ENCODE measurements at regions not wholly inside any gene's neighbourhood (a gene's known extent, or its start where the extent isn't known, plus 50 kb on each side); places are given as distances from the start of the nearest gene placed in this dataset.

- no peak for DNase-seq
Measured at GRCh38 chr11:26062660-26063059, 269.3 kb upstream of the ANO3 start.

GRCh38 chr11:26063915-26064314, 268.0 kb upstream of the ANO3 start:
- no peak for DNase-seq

GRCh38 chr11:26065944-26066343, 266.0 kb upstream of the ANO3 start:
- no peak for DNase-seq

- no peak for DNase-seq
Measured at GRCh38 chr11:26070714-26071380, 261.1 kb upstream of the ANO3 start.

- DNase-seq, result peak; percentile 13
Measured at GRCh38 chr11:26072614-26073153, 259.2 kb upstream of the ANO3 start.

GRCh38 chr11:26073646-26074045, 258.3 kb upstream of the ANO3 start:
- DNase-seq, result peak; percentile 88

GRCh38 chr11:26076233-26076990, 255.5 kb upstream of the ANO3 start:
- no peak for DNase-seq

GRCh38 chr11:26078231-26078821, 253.6 kb upstream of the ANO3 start:
- DNase-seq, result no peak

GRCh38 chr11:26084313-26084712, 247.6 kb upstream of the ANO3 start:
- no peak for DNase-seq

- DNase-seq, result no peak
Measured at GRCh38 chr11:26086028-26086427, 245.9 kb upstream of the ANO3 start.

GRCh38 chr11:26087120-26087935, 244.6 kb upstream of the ANO3 start:
- no peak for DNase-seq

GRCh38 chr11:26088391-26088790, 243.5 kb upstream of the ANO3 start:
- DNase-seq, result no peak

- no peak for DNase-seq
Measured at GRCh38 chr11:26090651-26091050, 241.3 kb upstream of the ANO3 start.

GRCh38 chr11:26093206-26093605, 238.7 kb upstream of the ANO3 start:
- no peak for DNase-seq

- no peak for DNase-seq
Measured at GRCh38 chr11:26095340-26095739, 236.6 kb upstream of the ANO3 start.

GRCh38 chr11:26096451-26096850, 235.5 kb upstream of the ANO3 start:
- DNase-seq, result no peak

- no peak for DNase-seq
Measured at GRCh38 chr11:26102325-26102724, 229.6 kb upstream of the ANO3 start.

GRCh38 chr11:26105762-26106423, 226.0 kb upstream of the ANO3 start:
- DNase-seq, result no peak

- DNase-seq, result no peak
Measured at GRCh38 chr11:26106726-26107125, 225.2 kb upstream of the ANO3 start.

- DNase-seq, result no peak
Measured at GRCh38 chr11:26109658-26110368, 222.1 kb upstream of the ANO3 start.

GRCh38 chr11:26112264-26112663, 219.7 kb upstream of the ANO3 start:
- no peak for DNase-seq

GRCh38 chr11:26121466-26121865, 210.5 kb upstream of the ANO3 start:
- no peak for DNase-seq
